ENCODE measurements at regions not wholly inside any gene's neighbourhood (a gene's known extent, or its start where the extent isn't known, plus 50 kb on each side); places are given as distances from the start of the nearest gene placed in this dataset.

DNA sequence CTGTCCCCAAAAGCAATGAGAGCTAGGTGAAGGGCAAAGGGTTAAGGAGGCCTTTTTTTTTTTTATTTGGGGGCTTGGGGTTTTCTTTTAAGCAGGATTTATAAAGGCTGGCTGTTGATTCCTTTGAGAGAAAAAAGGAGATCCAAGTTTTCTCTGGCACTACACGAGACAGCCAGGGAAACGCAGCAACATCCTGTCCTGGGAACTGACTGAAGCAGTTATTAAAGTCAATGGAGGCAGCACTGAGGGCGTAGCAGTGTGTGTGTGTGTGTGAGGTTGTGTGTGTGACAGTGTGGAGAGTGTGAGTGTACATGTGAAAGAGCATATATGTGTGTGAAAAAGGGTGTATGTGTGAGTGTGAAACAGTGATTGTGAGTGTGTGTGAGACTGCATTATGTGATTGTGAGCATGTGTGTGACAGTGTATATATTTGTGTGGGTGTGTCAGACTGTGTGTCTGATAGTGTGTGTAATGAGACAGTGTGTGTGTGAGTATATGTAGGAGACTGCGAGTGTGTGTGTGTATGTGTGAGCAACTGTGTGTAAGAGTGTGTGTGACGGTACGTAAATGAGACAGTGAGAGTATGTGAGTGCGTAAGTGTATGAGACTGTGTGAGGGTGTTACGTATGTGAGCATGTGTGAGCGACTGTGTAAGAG, 65.9 kb upstream of the TIAM1 start:
- DNase-seq, result no peak
- H3K27me3 Mint-ChIP-seq (ENCODE audit: insufficient read depth), result no peaks in the 10 kb centered on the region
- no peaks in the 10 kb centered on the region for H3K9me3 Mint-ChIP-seq
- H3K4me1 Mint-ChIP-seq, result peaks cover 3% of the 10 kb centered on the region
- H3K9me3 ChIP-seq (ENCODE audit: control insufficient read depth, low read length), result no peaks in the 10 kb centered on the region
- no peak overlapping the region for H3K9ac ChIP-seq (ENCODE audit: extremely low read depth, low read length, poor library complexity, severe bottlenecking)
- H3K27me3 ChIP-seq (ENCODE audit: control insufficient read depth, insufficient read depth, low read length, poor library complexity, severe bottlenecking), result no peaks in the 10 kb centered on the region
- no peaks in the 10 kb centered on the region for H3K4me1 ChIP-seq (ENCODE audit: control insufficient read depth, insufficient read depth, low read length)
- peaks cover 2% of the 10 kb centered on the region for H3K36me3 Mint-ChIP-seq (ENCODE audit: low read depth)
- H3K27ac ChIP-seq (ENCODE audit: low read depth, low read length), result no peak overlapping the region
- H3K36me3 ChIP-seq (ENCODE audit: control insufficient read depth, insufficient read depth, low read length), result no peaks in the 10 kb centered on the region
- no peak overlapping the region for H3K27ac Mint-ChIP-seq
- 94 to 96% methylated on average over 9 of the region's 9 CpGs for WGBS, 2 experiments (ENCODE audit: insufficient coverage in 1 of 2, insufficient read length in 1 of 2)
- H3K4me3 ChIP-seq (ENCODE audit: low read length), result no peak overlapping the region
- no peak overlapping the region for H3K4me3 Mint-ChIP-seq
- TF ChIP-seq CTCF (conservative IDR thresholded peaks at IDR 0.05), result no peak

DNA sequence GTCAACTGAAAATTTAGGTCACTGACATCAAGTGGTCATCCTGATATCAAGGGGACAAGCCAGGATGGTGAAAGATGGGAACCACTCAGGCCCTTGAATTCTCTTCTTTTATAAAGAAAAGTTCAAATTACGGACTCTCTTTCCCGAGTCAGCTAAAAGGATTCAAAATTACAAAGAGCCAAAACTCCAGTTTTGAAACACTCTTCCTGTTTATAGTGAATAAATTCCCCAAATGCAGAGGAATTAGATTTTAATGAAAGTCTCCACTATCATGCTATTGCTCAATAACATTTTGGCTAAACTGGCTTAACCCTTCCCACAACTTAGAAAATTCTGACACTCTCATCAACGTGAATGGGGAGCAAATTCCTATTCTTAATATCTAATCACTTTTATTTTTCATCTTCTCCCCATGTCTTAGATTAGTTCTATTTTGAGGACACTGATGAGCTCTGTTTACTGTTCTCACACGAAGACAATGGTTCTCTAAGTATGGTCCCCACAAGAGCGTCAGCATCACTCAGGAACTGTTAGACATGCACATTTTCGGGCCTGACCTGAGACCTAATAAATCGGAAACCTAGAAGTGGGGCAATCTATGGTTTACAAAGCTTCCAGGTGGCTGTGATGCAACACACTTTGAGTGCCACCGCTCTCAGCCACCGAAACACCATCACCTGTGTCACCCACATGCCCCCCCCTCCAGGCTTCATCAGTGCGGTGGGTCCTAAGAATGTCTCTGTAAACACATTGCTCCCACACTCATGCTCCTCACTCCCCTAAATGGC, 64.4 kb upstream of the TIAM1 start:
- Mint-ChIP-seq H3K36me3 (ENCODE audit: low read depth) (peaks cover 2% of the 10 kb centered on the region), H3K27ac (no peak overlapping the region), H3K4me3 (no peak overlapping the region), H3K4me1 (peaks cover 10% of the 10 kb centered on the region), H3K27me3 (ENCODE audit: insufficient read depth) (no peaks in the 10 kb centered on the region), H3K9me3 (no peaks in the 10 kb centered on the region)
- DNase-seq, result no peak
- WGBS, 2 experiments (ENCODE audit: insufficient coverage in 1 of 2, insufficient read length in 1 of 2), result 89 to 94% methylated on average over 7 to 10 of the region's 10 CpGs
- Histone ChIP-seq H3K9ac (ENCODE audit: extremely low read depth, low read length, poor library complexity, severe bottlenecking) (no peak overlapping the region), H3K36me3 (ENCODE audit: control insufficient read depth, insufficient read depth, low read length) (no peaks in the 10 kb centered on the region), H3K27ac (ENCODE audit: low read depth, low read length) (no peak overlapping the region), H3K4me1 (ENCODE audit: control insufficient read depth, insufficient read depth, low read length) (peaks cover 4% of the 10 kb centered on the region), H3K27me3 (ENCODE audit: control insufficient read depth, insufficient read depth, low read length, poor library complexity, severe bottlenecking) (no peaks in the 10 kb centered on the region), H3K9me3 (ENCODE audit: control insufficient read depth, low read length) (no peaks in the 10 kb centered on the region), H3K4me3 (ENCODE audit: low read length) (no peak overlapping the region)
- TF ChIP-seq CTCF (conservative IDR thresholded peaks at IDR 0.05), result no peak

DNA sequence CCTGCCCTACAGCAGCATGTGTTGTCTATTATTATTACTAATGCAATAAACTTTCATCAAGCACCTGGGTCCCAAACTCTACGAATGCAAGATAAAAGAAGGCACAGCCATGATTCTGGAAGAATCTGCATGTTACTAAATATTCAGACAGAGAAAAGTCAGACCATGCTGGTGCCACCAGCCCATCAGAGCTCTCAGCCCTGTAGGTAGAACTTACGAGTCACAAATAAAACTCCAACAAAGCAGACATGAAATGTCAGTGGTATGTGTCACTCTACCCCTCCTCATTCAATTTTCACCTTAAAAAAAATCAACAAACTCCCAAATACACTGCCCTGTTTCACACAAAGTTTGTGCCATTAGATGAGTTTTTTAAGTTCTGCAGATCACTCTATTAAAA, 62.4 kb upstream of the TIAM1 start:
- 83 to 88% methylated on average over 1 to 2 of the region's 2 CpGs for WGBS, 2 experiments (ENCODE audit: insufficient coverage in 1 of 2, insufficient read length in 1 of 2)
- no peaks in the 10 kb centered on the region for H3K27me3 ChIP-seq (ENCODE audit: control insufficient read depth, insufficient read depth, low read length, poor library complexity, severe bottlenecking)
- Mint-ChIP-seq H3K4me3 (no peak overlapping the region), H3K27ac (no peak overlapping the region), H3K9me3 (no peaks in the 10 kb centered on the region), H3K4me1 (peaks cover 15% of the 10 kb centered on the region), H3K36me3 (ENCODE audit: low read depth) (no peaks in the 10 kb centered on the region), H3K27me3 (ENCODE audit: insufficient read depth) (no peaks in the 10 kb centered on the region)
- no peak overlapping the region for H3K9ac ChIP-seq (ENCODE audit: extremely low read depth, low read length, poor library complexity, severe bottlenecking)
- H3K27ac ChIP-seq (ENCODE audit: low read depth, low read length), result no peak overlapping the region
- no peaks in the 10 kb centered on the region for H3K36me3 ChIP-seq (ENCODE audit: control insufficient read depth, insufficient read depth, low read length)
- no peak for TF ChIP-seq CTCF (conservative IDR thresholded peaks at IDR 0.05)
- H3K4me3 ChIP-seq (ENCODE audit: low read length), result no peak overlapping the region
- DNase-seq, result no peak
- peaks cover 7% of the 10 kb centered on the region for H3K4me1 ChIP-seq (ENCODE audit: control insufficient read depth, insufficient read depth, low read length)
- H3K9me3 ChIP-seq (ENCODE audit: control insufficient read depth, low read length), result no peaks in the 10 kb centered on the region

Data from endodermal cell (in vitro differentiated cells).